ENCODE measurements at regions not wholly inside any gene's neighbourhood (a gene's known extent, or its start where the extent isn't known, plus 50 kb on each side); places are given as distances from the start of the nearest gene placed in this dataset.

GRCh38 chr6:109897025-109897424 lies 81.1 kb upstream of the GPR6 start:
- Mint-ChIP-seq H3K27me3 (ENCODE audit: low read depth) (no peaks in the 10 kb centered on the region), H3K36me3 (ENCODE audit: low read depth) (peaks cover 3% of the 10 kb centered on the region), H3K27ac (ENCODE audit: unreplicated experiment) (no peak overlapping the region), H3K9me3 (peaks cover 11% of the 10 kb centered on the region), H3K4me3 (no peak overlapping the region), H3K4me1 (peaks cover 26% of the 10 kb centered on the region)
- DNase-seq (ENCODE audit: low read depth, low spot score) = no peak
- no peak for TF ChIP-seq CTCF (conservative IDR thresholded peaks at IDR 0.05)

GRCh38 chr6:109897561-109898080 lies 80.5 kb upstream of the GPR6 start:
- H3K9me3 Mint-ChIP-seq = peaks cover 7% of the 10 kb centered on the region
- peaks cover 3% of the 10 kb centered on the region for H3K36me3 Mint-ChIP-seq (ENCODE audit: low read depth)
- peaks cover 23% of the 10 kb centered on the region for H3K4me1 Mint-ChIP-seq
- H3K4me3 Mint-ChIP-seq = no peak overlapping the region
- TF ChIP-seq CTCF (conservative IDR thresholded peaks at IDR 0.05) = no peak
- H3K27ac Mint-ChIP-seq (ENCODE audit: unreplicated experiment) = peak overlapping the region; percentile 84
- no peaks in the 10 kb centered on the region for H3K27me3 Mint-ChIP-seq (ENCODE audit: low read depth)
- no peak for DNase-seq (ENCODE audit: low read depth, low spot score)

GRCh38 chr6:109901976-109902375 lies 76.1 kb upstream of the GPR6 start:
- no peak overlapping the region for H3K27ac Mint-ChIP-seq (ENCODE audit: unreplicated experiment)
- H3K36me3 Mint-ChIP-seq (ENCODE audit: low read depth) = no peaks in the 10 kb centered on the region
- no peak overlapping the region for H3K4me3 Mint-ChIP-seq
- H3K9me3 Mint-ChIP-seq = no peaks in the 10 kb centered on the region
- no peak for DNase-seq (ENCODE audit: low read depth, low spot score)
- TF ChIP-seq CTCF (conservative IDR thresholded peaks at IDR 0.05) = no peak
- peaks cover 9% of the 10 kb centered on the region for H3K4me1 Mint-ChIP-seq
- no peaks in the 10 kb centered on the region for H3K27me3 Mint-ChIP-seq (ENCODE audit: low read depth)

- no peaks in the 10 kb centered on the region for H3K27me3 Mint-ChIP-seq (ENCODE audit: low read depth)
- no peak for TF ChIP-seq CTCF (conservative IDR thresholded peaks at IDR 0.05)
- H3K9me3 Mint-ChIP-seq = no peaks in the 10 kb centered on the region
- H3K27ac Mint-ChIP-seq (ENCODE audit: unreplicated experiment) = no peak overlapping the region
- H3K36me3 Mint-ChIP-seq (ENCODE audit: low read depth) = no peaks in the 10 kb centered on the region
- peaks cover under 1% of the 10 kb centered on the region for H3K4me1 Mint-ChIP-seq
- DNase-seq (ENCODE audit: low read depth, low spot score) = no peak
- H3K4me3 Mint-ChIP-seq = no peak overlapping the region
Observed at GRCh38 chr6:109902870-109903269, 75.2 kb upstream of the GPR6 start.

- H3K27ac Mint-ChIP-seq (ENCODE audit: unreplicated experiment) = no peak overlapping the region
- H3K4me1 Mint-ChIP-seq = no peaks in the 10 kb centered on the region
- peaks cover 3% of the 10 kb centered on the region for H3K27me3 Mint-ChIP-seq (ENCODE audit: low read depth)
- H3K4me3 Mint-ChIP-seq = no peak overlapping the region
- no peak for DNase-seq (ENCODE audit: low read depth, low spot score)
- H3K36me3 Mint-ChIP-seq (ENCODE audit: low read depth) = no peaks in the 10 kb centered on the region
- H3K9me3 Mint-ChIP-seq = no peaks in the 10 kb centered on the region
- TF ChIP-seq CTCF (conservative IDR thresholded peaks at IDR 0.05) = no peak
Observed at GRCh38 chr6:109910571-109910970, 67.5 kb upstream of the GPR6 start.

- H3K9me3 Mint-ChIP-seq = no peaks in the 10 kb centered on the region
- H3K4me1 Mint-ChIP-seq = no peaks in the 10 kb centered on the region
- no peak for TF ChIP-seq CTCF (conservative IDR thresholded peaks at IDR 0.05)
- H3K27ac Mint-ChIP-seq (ENCODE audit: unreplicated experiment) = no peak overlapping the region
- no peak overlapping the region for H3K4me3 Mint-ChIP-seq
- no peaks in the 10 kb centered on the region for H3K36me3 Mint-ChIP-seq (ENCODE audit: low read depth)
- DNase-seq (ENCODE audit: low read depth, low spot score) = no peak
- peaks cover 3% of the 10 kb centered on the region for H3K27me3 Mint-ChIP-seq (ENCODE audit: low read depth)
Observed at GRCh38 chr6:109912118-109912517, 66.0 kb upstream of the GPR6 start.
